SH-SY5Y (cell line): ENCODE measurements at regions not wholly inside any gene's neighbourhood (a gene's known extent, or its start where the extent isn't known, plus 50 kb on each side); places are given as distances from the start of the nearest gene placed in this dataset.

ENCODE experiments used
- GATA2 ChIP-seq: IDR thresholded peaks from 2 replicates; pipeline ENCODE4 v1.6.1; 2011; ENCODE audit warnings: mild to moderate bottlenecking, low read depth, low read length
- GATA3 ChIP-seq: IDR thresholded peaks from 2 replicates; pipeline ENCODE4 v1.6.1; 2011; ENCODE audit warnings: low read depth, mild to moderate bottlenecking, low read length, moderate library complexity

DNA sequence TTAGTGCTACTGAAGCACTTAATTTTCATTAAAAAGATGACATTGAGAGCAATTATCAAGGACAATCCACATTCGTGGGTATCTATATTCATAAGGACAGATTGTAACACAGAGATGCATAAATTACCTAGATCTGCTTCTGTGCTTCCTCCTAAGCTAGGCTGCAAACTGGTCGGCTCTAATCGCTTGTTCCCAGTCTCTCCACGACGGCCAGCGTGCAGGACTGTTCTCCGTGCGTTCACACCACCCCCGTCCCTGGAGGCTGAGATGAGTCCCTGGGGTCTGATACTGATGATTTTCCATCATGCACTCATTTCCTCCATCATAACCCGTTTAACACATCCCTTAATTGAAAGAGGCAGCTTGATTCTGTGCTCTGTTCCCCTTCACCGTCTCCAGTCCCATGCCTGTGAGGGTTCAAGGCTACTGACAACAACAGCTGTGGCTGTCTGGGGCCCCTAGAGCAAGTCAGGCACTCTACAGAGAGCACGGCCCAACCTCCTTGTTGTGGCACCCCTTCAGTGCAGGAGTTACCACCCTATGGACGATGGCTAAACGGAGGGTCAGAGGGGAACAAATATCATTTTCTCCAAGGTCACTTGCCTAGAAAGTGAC, 469.6 kb downstream of the NPHP4 start:
- TF ChIP-seq GATA3, result no peak
- TF ChIP-seq GATA2, result no peak

DNA sequence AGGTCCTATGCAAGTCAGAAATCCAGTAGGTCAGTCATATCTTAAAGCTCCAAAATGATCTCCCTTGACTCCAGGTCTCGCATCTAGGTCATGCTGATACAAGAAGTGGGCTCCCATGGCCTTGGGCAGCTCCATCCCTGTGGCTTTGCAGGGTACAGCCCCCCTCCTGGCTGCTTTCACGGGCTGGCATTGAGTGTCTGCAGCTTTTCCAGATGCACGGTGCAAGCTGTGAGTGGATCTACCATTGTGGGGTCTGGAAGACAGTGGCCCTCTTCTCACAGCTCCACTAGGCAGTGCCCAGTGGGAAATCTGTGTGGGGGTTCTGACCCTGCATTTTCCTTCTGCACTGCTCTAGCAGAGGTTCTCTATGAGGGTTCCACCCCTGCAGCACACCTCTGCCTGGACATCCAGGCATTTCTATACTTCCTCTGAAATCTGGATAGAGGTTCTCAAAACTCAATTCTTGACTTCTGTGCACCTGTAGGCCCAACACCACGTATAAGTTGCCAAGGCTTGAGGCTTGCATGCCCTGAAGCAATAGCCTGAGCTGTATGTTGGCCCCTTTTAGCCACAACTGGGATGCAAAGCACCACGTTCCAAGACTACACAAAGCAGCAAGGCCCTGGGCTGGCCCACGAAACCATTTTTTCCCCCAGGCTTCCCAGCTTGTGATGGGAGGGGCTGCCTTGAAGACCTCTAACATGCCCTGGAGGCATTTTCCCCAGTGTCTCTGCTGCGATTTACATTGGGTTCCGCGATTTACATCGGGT, 472.7 kb downstream of the NPHP4 start:
- no peak for TF ChIP-seq GATA2

DNA sequence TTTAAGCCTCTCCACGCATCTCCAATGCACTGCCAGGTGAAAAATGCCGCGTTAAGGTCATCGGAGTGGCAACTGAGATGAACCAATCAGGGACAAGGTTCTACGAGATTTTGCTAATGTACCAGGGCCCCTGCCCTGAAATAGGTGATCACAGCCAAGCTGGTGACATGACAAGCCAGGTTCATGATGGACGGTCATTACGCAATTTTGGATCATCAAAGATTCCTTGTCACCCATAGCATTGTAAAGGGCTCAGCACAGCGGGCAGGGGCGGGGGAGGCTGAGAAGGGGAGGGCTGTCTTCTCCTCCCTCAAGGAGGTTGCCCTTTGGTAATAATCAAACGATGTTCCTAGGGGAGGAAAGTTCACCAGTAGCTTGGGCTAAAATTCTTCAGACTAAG, 475.5 kb downstream of the NPHP4 start:
- TF ChIP-seq GATA2, result no peak
- TF ChIP-seq GATA3, result no peak

DNA sequence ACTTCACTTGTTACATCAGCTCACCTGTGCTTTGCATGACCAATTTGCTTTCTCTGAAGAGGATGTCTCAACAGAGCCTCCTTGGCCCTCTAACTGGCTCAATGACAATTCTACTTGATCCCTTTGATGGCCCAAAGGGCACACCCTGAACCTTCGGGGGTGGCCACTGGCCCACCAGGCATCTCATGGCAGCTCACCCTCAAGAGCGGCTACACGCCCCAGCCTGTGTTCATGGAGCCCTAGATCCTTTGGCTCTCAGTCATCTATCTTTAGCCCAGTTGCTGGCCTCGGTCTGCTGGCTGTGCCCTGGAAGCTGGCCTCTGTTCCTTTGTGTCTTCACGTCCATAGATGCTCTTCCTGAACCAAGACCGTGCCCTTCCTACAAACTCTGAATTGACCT, 476.7 kb downstream of the NPHP4 start:
- TF ChIP-seq GATA3, result no peak
- TF ChIP-seq GATA2, result no peak

- no peak for TF ChIP-seq GATA3
- no peak for TF ChIP-seq GATA2
Observed at GRCh38 chr1:5514527-5515183, 477.6 kb downstream of the NPHP4 start.

- TF ChIP-seq GATA2 (no peak), GATA3 (no peak)
Observed at GRCh38 chr1:5513846-5514526, 478.2 kb downstream of the NPHP4 start.

- no peak for TF ChIP-seq GATA2
- no peak for TF ChIP-seq GATA3
Observed at GRCh38 chr1:5513179-5513578, 479.0 kb downstream of the NPHP4 start.

DNA sequence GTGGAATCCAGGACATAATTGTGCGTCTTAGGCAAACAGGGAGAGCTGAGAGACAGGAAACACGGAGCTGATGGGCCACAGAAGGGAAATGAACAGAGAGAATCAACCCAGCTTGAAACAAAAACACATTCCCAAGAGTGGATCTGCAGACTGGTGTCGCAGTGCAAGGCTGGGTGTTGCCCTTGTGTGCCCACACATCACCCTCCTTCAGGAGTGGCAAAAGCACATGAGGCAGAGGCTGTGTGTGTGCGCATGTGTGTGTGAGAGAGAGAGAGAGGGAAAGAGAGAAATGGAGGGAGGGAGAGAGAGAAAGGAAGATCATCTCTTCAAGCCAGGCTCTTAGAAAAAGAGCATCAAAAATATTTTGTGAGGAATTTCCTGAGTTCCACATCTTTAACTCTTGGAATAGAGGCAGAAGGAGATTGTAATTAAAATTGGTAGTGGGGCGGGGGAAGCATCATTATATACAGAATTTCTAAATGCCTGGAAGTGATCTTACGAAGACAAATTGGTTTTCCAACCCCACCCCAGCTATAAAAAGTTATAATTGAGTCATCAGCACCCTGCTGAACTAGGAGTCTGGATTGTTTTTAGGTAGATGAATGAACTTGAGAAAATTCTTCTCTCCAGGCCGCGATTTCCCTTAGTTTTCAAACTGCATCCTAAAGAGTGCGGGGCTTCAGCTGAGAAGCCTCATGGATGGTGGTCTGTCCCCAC, 480.7 kb downstream of the NPHP4 start:
- no peak for TF ChIP-seq GATA3
- TF ChIP-seq GATA2, result no peak

- TF ChIP-seq GATA2, result no peak
- no peak for TF ChIP-seq GATA3
Observed at GRCh38 chr1:5509664-5510452, 482.4 kb downstream of the NPHP4 start.

DNA sequence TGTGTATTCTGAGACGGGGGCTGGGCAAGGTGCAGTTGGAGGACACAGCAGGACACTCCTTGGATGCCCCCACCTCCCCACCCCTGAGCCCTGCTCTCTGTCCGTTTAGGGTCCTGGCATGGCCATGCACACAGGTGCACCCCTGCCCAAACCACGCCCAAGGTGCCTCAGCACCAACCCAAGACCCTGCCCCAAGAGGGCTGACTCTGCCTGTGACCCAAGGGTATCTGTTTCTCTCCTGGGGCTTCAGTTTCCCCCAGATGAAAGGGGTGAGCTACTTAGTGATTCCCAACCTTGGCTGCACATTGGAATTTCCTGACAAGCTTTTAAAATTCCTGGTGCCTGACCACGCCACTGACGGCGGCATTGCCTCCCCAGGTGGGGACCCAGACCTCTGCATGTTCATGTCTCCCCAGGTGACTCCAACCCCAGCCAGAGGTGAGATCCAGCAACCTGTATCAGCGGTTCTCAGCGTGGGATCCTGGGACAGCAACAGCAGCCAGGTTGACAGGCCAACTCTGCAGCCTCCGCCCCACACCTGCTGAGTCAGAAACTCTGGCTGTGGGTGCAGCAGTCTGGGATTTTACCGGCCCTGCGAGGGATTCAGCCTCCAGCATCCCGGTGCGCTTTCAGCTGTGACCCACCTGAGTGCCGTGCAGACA, 483.4 kb downstream of the NPHP4 start:
- TF ChIP-seq GATA3 (no peak), GATA2 (no peak)

GRCh38 chr1:5507340-5507739, 484.9 kb downstream of the NPHP4 start:
- TF ChIP-seq GATA2 (no peak), GATA3 (no peak)

GRCh38 chr1:5506634-5507033, 485.6 kb downstream of the NPHP4 start:
- TF ChIP-seq GATA3 (no peak), GATA2 (no peak)

- TF ChIP-seq GATA2, result no peak
- no peak for TF ChIP-seq GATA3
Observed at GRCh38 chr1:5505944-5506343, 486.3 kb downstream of the NPHP4 start.

DNA sequence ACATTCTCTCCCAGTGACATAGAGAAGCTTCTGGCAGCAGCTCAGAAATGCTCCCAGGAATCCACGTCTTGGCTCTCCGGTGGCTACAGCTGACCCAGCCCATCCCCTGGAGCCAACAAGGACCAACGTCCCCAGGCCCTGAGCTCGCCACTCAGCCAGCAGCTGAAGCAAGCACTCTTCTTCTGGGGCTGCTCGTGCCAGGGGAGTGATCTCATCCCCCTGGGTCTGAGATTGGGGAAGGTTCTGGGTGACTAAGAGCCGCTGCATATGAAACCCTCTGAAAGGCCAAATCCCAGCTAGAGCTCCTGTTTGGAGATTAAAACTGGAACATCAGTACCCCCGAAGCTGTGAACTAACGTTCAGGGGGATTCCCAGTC, 487.9 kb downstream of the NPHP4 start:
- TF ChIP-seq GATA3, result no peak
- no peak for TF ChIP-seq GATA2
